SK-N-SH (cell line): ENCODE measurements at regions not wholly inside any gene's neighbourhood (a gene's known extent, or its start where the extent isn't known, plus 50 kb on each side); places are given as distances from the start of the nearest gene placed in this dataset.
"Not testable (repeated sequence)": the region's sequence is repeated elsewhere in the genome, so short reads cannot be mapped to it uniquely, and the experiment has no call there.

ENCODE experiments used
- CTCF ChIA-PET: fragments of 300-600, 350-600 bp; formaldehyde crosslinking; extraction: SDS; loops from one replicate; lab custom pipeline; 2021; lab: Yijun Ruan, JAX
- POLR2A ChIA-PET: fragments of 350-600 bp; sonication (Branson Sonifier 250); formaldehyde crosslinking; extraction: SDS; loops from one replicate; lab custom pipeline; 2020; ENCODE audit warnings: antibody characterized with exemption, inconsistent platforms; lab: Yijun Ruan, JAX
- DNase-seq: peaks from one replicate; pipeline ENCODE4 v3.0.0; 2012
- H2AFZ ChIP-seq: fragments of 200-600 bp; sonication (generic); 2 replicates; pipeline ENCODE4 v1.8.1; 2016; ENCODE audit warnings: antibody characterized with exemption, mild to moderate bottlenecking, low read depth
- H3F3A ChIP-seq: fragments of 200-600 bp; sonication (generic); replicated peaks from 2 replicates; pipeline ENCODE3; 2016; ENCODE audit warnings: antibody characterized with exemption, mild to moderate bottlenecking; ENCODE audit not compliant: insufficient read depth
- H3K27ac ChIP-seq, 2 experiments: fragments of 200-500 bp in 1 of 2; fragments of 200-600 bp in 1 of 2; sonication (Bioruptor generic) in 1 of 2; sonication (generic), shearing (Covaris generic) in 1 of 2; 2 replicates each; pipeline versions ENCODE4 v1.5.1 to v1.6.1; 2014 to 2016; ENCODE audit warnings: low read depth in 2 of 2, inconsistent platforms in 1 of 2, low read length in 1 of 2, mild to moderate bottlenecking in 1 of 2, mixed read lengths in 1 of 2
- H3K27me3 ChIP-seq: fragments of 200-600 bp; sonication (generic), shearing (Covaris generic); 2 replicates; pipeline ENCODE4 v1.6.1; 2016; ENCODE audit warnings: mixed run types; ENCODE audit not compliant: insufficient read depth
- H3K36me3 ChIP-seq, 2 experiments: fragments of 200-500 bp in 1 of 2; fragments of 200-600 bp in 1 of 2; sonication (Bioruptor generic) in 1 of 2; sonication (generic) in 1 of 2; replicated peaks in 1 of 2; 2 replicates each; pipeline versions ENCODE3 to v1.5.1; 2014 to 2016; ENCODE audit warnings: low read length in 1 of 2, mild to moderate bottlenecking in 1 of 2; ENCODE audit not compliant: insufficient read depth in 2 of 2, control insufficient read depth in 1 of 2
- H3K4me1 ChIP-seq, 2 experiments: fragments of 200-500 bp in 1 of 2; fragments of 200-600 bp in 1 of 2; sonication (Bioruptor generic) in 1 of 2; sonication (generic), shearing (Covaris generic) in 1 of 2; 2 replicates each; pipeline versions ENCODE4 v1.5.1 to v1.6.1; 2014 to 2016; ENCODE audit warnings: low read depth in 1 of 2, low read length in 1 of 2, mixed run types in 1 of 2; ENCODE audit not compliant: insufficient read depth in 2 of 2, control insufficient read depth in 1 of 2
- H3K4me2 ChIP-seq: fragments of 200-600 bp; sonication (generic), shearing (Covaris generic); 2 replicates; pipeline ENCODE4 v1.6.1; 2017; ENCODE audit warnings: mixed run types
- H3K4me3 ChIP-seq, 2 experiments: fragments of 200-500 bp in 1 of 2; fragments of 200-600 bp in 1 of 2; sonication (Bioruptor generic) in 1 of 2; sonication (generic), shearing (Covaris generic) in 1 of 2; 2 replicates each; pipeline versions ENCODE4 v1.5.1 to v1.8.1; 2014 to 2016; ENCODE audit warnings: low read depth in 2 of 2, inconsistent platforms in 1 of 2, low read length in 1 of 2, mild to moderate bottlenecking in 1 of 2, mixed read lengths in 1 of 2, moderate library complexity in 1 of 2
- H3K79me2 ChIP-seq: fragments of 200-600 bp; sonication (generic); 2 replicates; pipeline ENCODE4 v1.8.1; 2017; ENCODE audit warnings: mild to moderate bottlenecking; ENCODE audit not compliant: insufficient read depth
- H3K9ac ChIP-seq: fragments of 200-600 bp; sonication (generic); 2 replicates; pipeline ENCODE4 v1.6.1; 2017; ENCODE audit warnings: mixed run types
- H3K9me2 ChIP-seq: fragments of 200-600 bp; sonication (generic); 2 replicates; pipeline ENCODE4 v1.6.1; 2017; ENCODE audit warnings: mixed run types
- H3K9me3 ChIP-seq: fragments of 200-600 bp; sonication (generic); 2 replicates; pipeline ENCODE4 v1.6.1; 2017; ENCODE audit warnings: mixed run types, mild to moderate bottlenecking, moderate library complexity
- H4K20me1 ChIP-seq: fragments of 200-600 bp; sonication (generic); 2 replicates; pipeline ENCODE4 v1.6.1; 2017; ENCODE audit warnings: mild to moderate bottlenecking, mixed run types; ENCODE audit not compliant: insufficient read depth
- GABPA ChIP-seq: IDR thresholded peaks from 2 replicates; pipeline ENCODE4 v1.4.0; 2012; ENCODE audit warnings: low read depth, mild to moderate bottlenecking
- MEF2A ChIP-seq: IDR thresholded peaks from 2 replicates; pipeline ENCODE4 v1.4.0; 2012; ENCODE audit warnings: low read depth, borderline replicate concordance
- POLR2AphosphoS5 ChIP-seq: IDR thresholded peaks from 2 replicates; pipeline ENCODE4 v1.6.1; 2012; ENCODE audit warnings: low read depth, low read length
- RAD21 ChIP-seq: IDR thresholded peaks from 2 replicates; pipeline ENCODE4 v1.6.1; 2012; ENCODE audit warnings: mild to moderate bottlenecking, low read length
- RFX5 ChIP-seq: IDR thresholded peaks from 2 replicates; pipeline ENCODE4 v1.6.1; 2012; ENCODE audit warnings: mild to moderate bottlenecking, improper control_type of control experiment, low read length
- SMC3 ChIP-seq: IDR thresholded peaks from 2 replicates; pipeline ENCODE4 v1.6.1; 2012; ENCODE audit warnings: low read depth, low read length, improper control_type of control experiment
- TAF1 ChIP-seq: IDR thresholded peaks from 2 replicates; pipeline ENCODE4 v1.6.1; 2012; ENCODE audit warnings: low read depth, mild to moderate bottlenecking, low read length, moderate library complexity, borderline replicate concordance
- TEAD4 ChIP-seq: IDR thresholded peaks from 2 replicates; pipeline ENCODE4 v1.4.0; 2012; ENCODE audit warnings: mild to moderate bottlenecking, borderline replicate concordance; ENCODE audit not compliant: insufficient read depth
- WGBS: methylation state at CpG from one replicate; pipeline ENCODE4 v1.1.6; 2017; ENCODE audit warnings: low lambda C conversion rate; 5-methylcytosine and 5-hydroxymethylcytosine counted together
- TF ChIP-seq, protein P1 (sequence below): IDR thresholded peaks from 2 replicates; pipeline ENCODE4 v1.4.0; 2012; ENCODE audit warnings: low read depth, borderline replicate concordance
- TF ChIP-seq, protein P2 (sequence below): IDR thresholded peaks from 2 replicates; pipeline ENCODE4 v1.4.0; 2012; ENCODE audit warnings: low read depth
- TF ChIP-seq, protein P3 (sequence below): IDR thresholded peaks from 2 replicates; pipeline ENCODE4 v1.6.1; 2012; ENCODE audit warnings: mild to moderate bottlenecking, low read depth, low read length, moderate library complexity

DNA sequence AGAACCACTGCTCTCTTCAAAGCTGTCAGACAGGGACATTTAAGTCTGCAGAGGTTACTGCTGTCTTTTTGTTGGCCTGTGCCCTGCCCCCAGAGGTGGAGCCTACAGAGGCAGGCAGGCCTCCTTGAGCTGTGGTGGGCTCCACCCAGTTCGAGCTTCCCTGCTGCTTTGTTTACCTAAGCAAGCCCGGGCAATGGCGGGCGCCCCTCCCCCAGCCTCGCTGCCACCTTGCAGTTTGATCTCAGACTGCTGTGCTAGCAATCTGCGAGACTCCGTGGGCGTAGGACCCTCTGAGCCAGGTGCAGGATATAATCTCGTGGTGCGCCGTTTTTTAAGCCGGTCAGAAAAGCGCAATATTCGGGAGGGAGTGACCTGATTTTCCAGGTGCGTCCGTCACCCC, 138.9 kb downstream of the KCNS3 start:
- H3K36me3 ChIP-seq, H3K79me2 ChIP-seq, H3K4me1 ChIP-seq, H3K4me3 ChIP-seq, DNase-seq, H3K27me3 ChIP-seq, H3K9me3 ChIP-seq, H3F3A ChIP-seq, H2AFZ ChIP-seq, CTCF ChIA-PET, H3K4me2 ChIP-seq, H3K9ac ChIP-seq, H3K9me2 ChIP-seq, H4K20me1 ChIP-seq, POLR2A ChIA-PET, H3K27ac ChIP-seq: not testable (repeated sequence)
- 29% methylated on average over 9 of the region's 16 CpGs for WGBS

DNA sequence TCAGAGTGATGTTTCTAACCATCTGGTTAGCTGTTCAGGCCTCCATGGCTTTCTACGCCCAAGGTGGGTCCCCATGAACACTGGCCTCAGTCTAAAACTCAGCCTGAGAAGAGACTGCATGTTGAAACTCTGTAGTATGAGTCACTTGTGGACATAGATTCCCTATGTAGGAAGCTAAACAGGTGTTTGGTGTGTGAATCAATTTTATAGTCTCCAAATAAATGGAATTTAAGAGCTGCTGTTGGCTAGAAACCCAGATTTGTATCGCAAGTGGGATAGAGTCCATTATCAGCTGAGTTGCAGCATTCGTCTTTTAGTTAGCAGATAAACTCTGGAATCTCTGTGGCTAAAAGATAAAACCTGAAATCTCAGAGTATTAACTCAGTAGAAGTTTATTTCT, 131.4 kb downstream of the KCNS3 start:
- no peak for DNase-seq
- H3K36me3 ChIP-seq, result no peaks in the 10 kb centered on the region

More for the DNA sequence above, 131.4 kb downstream of the KCNS3 start:
- H3K9me2 ChIP-seq, result no peaks in the 10 kb centered on the region
- no peak overlapping the region for H2AFZ ChIP-seq
- no peaks in the 10 kb centered on the region for H3F3A ChIP-seq
- no peaks in the 10 kb centered on the region for H3K79me2 ChIP-seq
- TF ChIP-seq TEAD4 (no peak), SMC3 (no peak), RAD21 (no peak), POLR2AphosphoS5 (no peak), MEF2A (no peak), GABPA (no peak), TAF1 (no peak), RFX5 (no peak)
- TF ChIP-seq, protein P1, sequence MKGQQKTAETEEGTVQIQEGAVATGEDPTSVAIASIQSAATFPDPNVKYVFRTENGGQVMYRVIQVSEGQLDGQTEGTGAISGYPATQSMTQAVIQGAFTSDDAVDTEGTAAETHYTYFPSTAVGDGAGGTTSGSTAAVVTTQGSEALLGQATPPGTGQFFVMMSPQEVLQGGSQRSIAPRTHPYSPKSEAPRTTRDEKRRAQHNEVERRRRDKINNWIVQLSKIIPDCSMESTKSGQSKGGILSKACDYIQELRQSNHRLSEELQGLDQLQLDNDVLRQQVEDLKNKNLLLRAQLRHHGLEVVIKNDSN, result no peak
- TF ChIP-seq, protein P2, sequence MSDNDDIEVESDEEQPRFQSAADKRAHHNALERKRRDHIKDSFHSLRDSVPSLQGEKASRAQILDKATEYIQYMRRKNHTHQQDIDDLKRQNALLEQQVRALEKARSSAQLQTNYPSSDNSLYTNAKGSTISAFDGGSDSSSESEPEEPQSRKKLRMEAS, result no peak
- TF ChIP-seq, protein P3, sequence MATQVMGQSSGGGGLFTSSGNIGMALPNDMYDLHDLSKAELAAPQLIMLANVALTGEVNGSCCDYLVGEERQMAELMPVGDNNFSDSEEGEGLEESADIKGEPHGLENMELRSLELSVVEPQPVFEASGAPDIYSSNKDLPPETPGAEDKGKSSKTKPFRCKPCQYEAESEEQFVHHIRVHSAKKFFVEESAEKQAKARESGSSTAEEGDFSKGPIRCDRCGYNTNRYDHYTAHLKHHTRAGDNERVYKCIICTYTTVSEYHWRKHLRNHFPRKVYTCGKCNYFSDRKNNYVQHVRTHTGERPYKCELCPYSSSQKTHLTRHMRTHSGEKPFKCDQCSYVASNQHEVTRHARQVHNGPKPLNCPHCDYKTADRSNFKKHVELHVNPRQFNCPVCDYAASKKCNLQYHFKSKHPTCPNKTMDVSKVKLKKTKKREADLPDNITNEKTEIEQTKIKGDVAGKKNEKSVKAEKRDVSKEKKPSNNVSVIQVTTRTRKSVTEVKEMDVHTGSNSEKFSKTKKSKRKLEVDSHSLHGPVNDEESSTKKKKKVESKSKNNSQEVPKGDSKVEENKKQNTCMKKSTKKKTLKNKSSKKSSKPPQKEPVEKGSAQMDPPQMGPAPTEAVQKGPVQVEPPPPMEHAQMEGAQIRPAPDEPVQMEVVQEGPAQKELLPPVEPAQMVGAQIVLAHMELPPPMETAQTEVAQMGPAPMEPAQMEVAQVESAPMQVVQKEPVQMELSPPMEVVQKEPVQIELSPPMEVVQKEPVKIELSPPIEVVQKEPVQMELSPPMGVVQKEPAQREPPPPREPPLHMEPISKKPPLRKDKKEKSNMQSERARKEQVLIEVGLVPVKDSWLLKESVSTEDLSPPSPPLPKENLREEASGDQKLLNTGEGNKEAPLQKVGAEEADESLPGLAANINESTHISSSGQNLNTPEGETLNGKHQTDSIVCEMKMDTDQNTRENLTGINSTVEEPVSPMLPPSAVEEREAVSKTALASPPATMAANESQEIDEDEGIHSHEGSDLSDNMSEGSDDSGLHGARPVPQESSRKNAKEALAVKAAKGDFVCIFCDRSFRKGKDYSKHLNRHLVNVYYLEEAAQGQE, result no peak
- H3K4me3 ChIP-seq, result no peak overlapping the region
- no peaks in the 10 kb centered on the region for H4K20me1 ChIP-seq
- ChIA-PET POLR2A (no interaction called here), CTCF (interaction anchor here (0.8 to 1.1 kb wide), 2 partner anchors 13 to 140 kb away, joined by 3 read pairs; no protein-coding TSS in a partner anchor)
- no peaks in the 10 kb centered on the region for H3K9me3 ChIP-seq
- H3K27ac ChIP-seq, result no peak overlapping the region
- H3K4me2 ChIP-seq, result no peak overlapping the region
- H3K9ac ChIP-seq, result no peak overlapping the region
- no peaks in the 10 kb centered on the region for H3K4me1 ChIP-seq
- WGBS, result 14% methylated on average over 3 of the region's 3 CpGs
- H3K27me3 ChIP-seq, result no peaks in the 10 kb centered on the region
